ENCODE measurements at regions not wholly inside any gene's neighbourhood (a gene's known extent, or its start where the extent isn't known, plus 50 kb on each side); places are given as distances from the start of the nearest gene placed in this dataset.

GRCh38 chr12:123041042-123041531 is 60.6 kb downstream of the ARL6IP4 start:
- DNase-seq (ENCODE audit: low read depth): no peak

GRCh38 chr12:123040106-123040505 is 59.6 kb downstream of the ARL6IP4 start:
- DNase-seq (ENCODE audit: low read depth): no peak

GRCh38 chr12:123038966-123039365 is 58.5 kb downstream of the ARL6IP4 start:
- DNase-seq (ENCODE audit: low read depth): no peak

GRCh38 chr12:123038486-123038885 is 58.0 kb downstream of the ARL6IP4 start:
- DNase-seq (ENCODE audit: low read depth): no peak

- no peak for DNase-seq (ENCODE audit: low read depth)
Observed at GRCh38 chr12:123037791-123038190, 57.3 kb downstream of the ARL6IP4 start.

GRCh38 chr12:123036466-123037285 is 56.2 kb downstream of the ARL6IP4 start:
- DNase-seq (ENCODE audit: low read depth): no peak

GRCh38 chr12:123035841-123036240 is 55.4 kb downstream of the ARL6IP4 start:
- DNase-seq (ENCODE audit: low read depth): no peak

- peak; percentile 66 for DNase-seq (ENCODE audit: low read depth)
Observed at GRCh38 chr12:123034865-123035264, 54.4 kb downstream of the ARL6IP4 start.

- DNase-seq (ENCODE audit: low read depth): no peak
Observed at GRCh38 chr12:123034022-123034541, 53.6 kb downstream of the ARL6IP4 start.

- DNase-seq (ENCODE audit: low read depth): no peak
Observed at GRCh38 chr12:123033392-123034021, 53.0 kb downstream of the ARL6IP4 start.

- DNase-seq (ENCODE audit: low read depth): no peak
Observed at GRCh38 chr12:123032736-123033391, 52.4 kb downstream of the ARL6IP4 start.
